ENCODE measurements at regions not wholly inside any gene's neighbourhood (a gene's known extent, or its start where the extent isn't known, plus 50 kb on each side); places are given as distances from the start of the nearest gene placed in this dataset.

DNA sequence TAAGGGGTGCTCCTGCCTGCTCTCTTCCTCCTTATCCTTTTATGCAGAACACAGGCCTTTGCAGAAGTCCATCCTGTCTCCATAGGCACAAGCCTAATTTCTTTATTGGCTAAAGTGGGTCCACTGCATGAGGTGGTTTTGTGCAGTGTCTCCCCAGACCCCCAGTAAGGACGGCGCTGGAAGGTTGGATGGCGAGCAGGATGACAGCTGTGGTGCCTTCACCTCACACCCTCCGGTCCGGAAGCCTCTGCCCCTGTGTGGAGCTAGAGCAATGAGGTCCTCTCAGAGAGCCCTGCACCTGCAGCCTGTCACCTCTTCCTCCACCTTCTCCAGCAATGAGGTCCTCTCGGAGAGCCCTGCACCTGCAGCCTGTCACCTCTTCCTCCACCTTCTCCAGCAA, 393.7 kb upstream of the IRX1 start:
- Histone ChIP-seq H3K27ac (no peak overlapping the region), H3K9me3 (no peaks in the 10 kb centered on the region), H3K36me3 (no peaks in the 10 kb centered on the region), H3K4me3 (no peak overlapping the region), H3K4me1 (no peaks in the 10 kb centered on the region), H3K27me3 (no peaks in the 10 kb centered on the region)
- DNase-seq (ENCODE audit: low spot score in 2 of 2): no peak
- intact Hi-C loops (cut with DNase I): no loop called here
- TF ChIP-seq, protein P1, sequence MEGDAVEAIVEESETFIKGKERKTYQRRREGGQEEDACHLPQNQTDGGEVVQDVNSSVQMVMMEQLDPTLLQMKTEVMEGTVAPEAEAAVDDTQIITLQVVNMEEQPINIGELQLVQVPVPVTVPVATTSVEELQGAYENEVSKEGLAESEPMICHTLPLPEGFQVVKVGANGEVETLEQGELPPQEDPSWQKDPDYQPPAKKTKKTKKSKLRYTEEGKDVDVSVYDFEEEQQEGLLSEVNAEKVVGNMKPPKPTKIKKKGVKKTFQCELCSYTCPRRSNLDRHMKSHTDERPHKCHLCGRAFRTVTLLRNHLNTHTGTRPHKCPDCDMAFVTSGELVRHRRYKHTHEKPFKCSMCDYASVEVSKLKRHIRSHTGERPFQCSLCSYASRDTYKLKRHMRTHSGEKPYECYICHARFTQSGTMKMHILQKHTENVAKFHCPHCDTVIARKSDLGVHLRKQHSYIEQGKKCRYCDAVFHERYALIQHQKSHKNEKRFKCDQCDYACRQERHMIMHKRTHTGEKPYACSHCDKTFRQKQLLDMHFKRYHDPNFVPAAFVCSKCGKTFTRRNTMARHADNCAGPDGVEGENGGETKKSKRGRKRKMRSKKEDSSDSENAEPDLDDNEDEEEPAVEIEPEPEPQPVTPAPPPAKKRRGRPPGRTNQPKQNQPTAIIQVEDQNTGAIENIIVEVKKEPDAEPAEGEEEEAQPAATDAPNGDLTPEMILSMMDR (IDR thresholded peaks at IDR 0.05): no peak

- Histone ChIP-seq H3K4me3 (no peak overlapping the region), H3K27ac (no peak overlapping the region), H3K9me3 (no peaks in the 10 kb centered on the region), H3K27me3 (no peaks in the 10 kb centered on the region), H3K4me1 (no peaks in the 10 kb centered on the region), H3K36me3 (no peaks in the 10 kb centered on the region)
- no peak for DNase-seq (ENCODE audit: low spot score in 2 of 2)
- TF ChIP-seq, protein P1 (IDR thresholded peaks at IDR 0.05): no peak
- intact Hi-C loops (cut with DNase I): no loop called here
Observed at GRCh38 chr5:3201121-3201520, 394.5 kb upstream of the IRX1 start.

DNA sequence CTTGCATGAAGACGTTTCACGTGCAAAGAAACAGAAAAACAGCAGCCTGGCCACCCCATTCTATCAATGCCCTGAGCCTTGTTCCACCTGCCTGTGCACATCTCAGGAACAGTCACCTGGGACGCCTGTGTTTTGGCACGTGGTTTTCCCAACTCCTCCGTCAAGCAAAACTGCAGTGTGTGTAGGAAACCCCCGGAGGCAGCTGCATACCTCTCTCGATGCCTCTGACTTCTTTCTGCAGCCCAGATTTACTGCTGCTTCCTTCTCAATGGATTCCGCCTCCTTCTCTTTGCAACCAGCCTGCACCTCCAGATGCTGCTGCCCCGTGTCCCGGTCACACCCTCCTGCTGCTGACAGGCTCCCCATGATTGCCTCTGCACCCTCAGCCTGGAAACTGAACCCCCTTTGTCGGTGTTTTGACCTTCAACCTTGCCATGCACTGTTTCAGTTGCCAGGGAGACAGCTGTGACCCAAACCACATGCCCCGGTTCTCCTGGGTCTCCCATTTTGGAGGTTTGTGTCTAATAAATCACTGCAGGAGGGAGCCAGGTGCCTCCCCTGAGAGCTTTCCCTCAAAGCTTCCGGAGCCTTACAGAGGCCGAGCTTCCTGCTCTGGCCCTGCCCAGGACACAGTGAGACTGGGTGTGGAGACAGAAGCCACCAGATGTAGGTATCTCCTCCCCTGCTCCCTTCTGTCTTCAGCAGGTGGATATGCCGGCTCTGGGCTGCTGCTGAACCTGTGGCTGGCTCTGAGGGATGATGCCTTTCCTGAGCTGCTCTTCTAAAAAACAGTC, 395.5 kb upstream of the IRX1 start:
- H3K4me3 ChIP-seq: no peak overlapping the region
- H3K27me3 ChIP-seq: no peaks in the 10 kb centered on the region
- no peaks in the 10 kb centered on the region for H3K4me1 ChIP-seq
- no peak for DNase-seq (ENCODE audit: low spot score in 2 of 2)
- no peaks in the 10 kb centered on the region for H3K9me3 ChIP-seq
- intact Hi-C loops (cut with DNase I): no loop called here
- no peak overlapping the region for H3K27ac ChIP-seq
- no peaks in the 10 kb centered on the region for H3K36me3 ChIP-seq
- TF ChIP-seq, protein P1 (IDR thresholded peaks at IDR 0.05): no peak

GRCh38 chr5:3198074-3198449, 397.6 kb upstream of the IRX1 start:
- H3K9me3 ChIP-seq: no peaks in the 10 kb centered on the region
- no peak overlapping the region for H3K27ac ChIP-seq
- TF ChIP-seq, protein P1 (IDR thresholded peaks at IDR 0.05): no peak
- no peaks in the 10 kb centered on the region for H3K36me3 ChIP-seq
- intact Hi-C loops (cut with DNase I): no loop called here
- no peaks in the 10 kb centered on the region for H3K4me1 ChIP-seq
- no peak for DNase-seq (ENCODE audit: low spot score in 2 of 2)
- no peak overlapping the region for H3K4me3 ChIP-seq
- H3K27me3 ChIP-seq: no peaks in the 10 kb centered on the region

DNA sequence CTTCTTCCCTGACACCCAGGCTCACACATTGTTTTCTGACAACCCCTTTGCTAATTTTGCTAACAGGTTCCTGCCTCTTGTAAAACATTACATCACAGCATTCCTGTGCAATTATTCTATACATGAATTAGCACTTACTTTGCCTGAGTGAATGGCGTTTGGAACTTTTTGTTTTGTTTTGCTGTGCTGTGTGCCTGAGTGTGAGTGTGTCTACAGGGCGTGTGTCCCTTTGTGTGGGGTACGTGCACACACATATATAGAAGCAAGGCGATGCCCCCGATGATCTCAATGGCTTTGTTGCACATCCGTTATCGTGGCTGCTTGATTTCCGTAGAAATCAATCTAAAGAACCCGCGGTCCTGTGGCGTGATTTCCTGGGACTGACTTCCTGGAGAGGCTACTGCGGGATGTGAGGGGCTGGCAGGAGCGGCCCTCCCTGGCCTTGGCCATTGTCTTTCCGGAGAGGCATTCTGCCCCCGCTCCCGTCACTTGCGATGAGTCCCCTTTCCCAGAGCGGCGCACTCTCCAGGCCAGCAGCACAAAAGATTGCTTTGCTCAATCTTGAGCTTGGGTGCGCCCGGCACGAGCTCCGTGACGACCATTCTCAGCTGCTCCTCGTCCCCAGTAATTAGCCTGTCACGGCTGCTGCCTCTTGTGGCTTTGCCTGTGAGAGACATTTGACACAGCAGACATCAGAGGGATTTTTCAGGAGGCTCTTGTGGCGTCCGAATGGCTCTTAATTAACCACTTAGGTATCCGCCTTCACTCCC, 398.1 kb upstream of the IRX1 start:
- H3K27me3 ChIP-seq: no peaks in the 10 kb centered on the region
- no peak overlapping the region for H3K4me3 ChIP-seq
- H3K4me1 ChIP-seq: no peaks in the 10 kb centered on the region
- no peak for DNase-seq (ENCODE audit: low spot score in 2 of 2)
- no peaks in the 10 kb centered on the region for H3K9me3 ChIP-seq
- TF ChIP-seq, protein P1 (IDR thresholded peaks at IDR 0.05): no peak
- H3K36me3 ChIP-seq: no peaks in the 10 kb centered on the region
- no peak overlapping the region for H3K27ac ChIP-seq
- intact Hi-C loops (cut with DNase I): no loop called here

Measured in ascending aorta (tissue), 2 donors.